ENCODE measurements at regions not wholly inside any gene's neighbourhood (a gene's known extent, or its start where the extent isn't known, plus 50 kb on each side); places are given as distances from the start of the nearest gene placed in this dataset.

GRCh38 chr5:82388181-82388580, 110.0 kb upstream of the RPS23 start:
- no peak overlapping the region for H3K4me3 ChIP-seq (ENCODE audit: low read depth, low read length)
- no peak for TF ChIP-seq CTCF (IDR thresholded peaks at IDR 0.05; ENCODE audit: borderline replicate concordance, insufficient read depth, low read depth, low read length)

DNA sequence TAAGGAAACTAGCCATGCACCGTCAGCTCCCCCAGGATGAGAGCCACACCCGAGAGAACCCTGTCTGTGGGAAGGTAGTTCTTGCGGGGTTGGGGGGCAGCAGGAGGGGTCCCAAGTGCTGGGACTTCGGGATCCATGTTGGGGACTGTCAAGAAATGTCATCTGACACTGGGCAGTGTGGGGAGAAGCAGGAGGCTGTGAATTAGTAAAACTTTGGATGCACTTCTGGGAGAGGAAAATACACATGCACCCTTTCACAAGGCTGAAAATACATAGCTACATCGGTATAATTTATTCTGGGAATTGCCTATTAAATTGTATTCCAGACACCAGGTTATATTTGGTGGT, 109.6 kb upstream of the RPS23 start:
- no peak overlapping the region for H3K4me3 ChIP-seq (ENCODE audit: low read depth, low read length)
- TF ChIP-seq CTCF (IDR thresholded peaks at IDR 0.05; ENCODE audit: borderline replicate concordance, insufficient read depth, low read depth, low read length) = no peak

DNA sequence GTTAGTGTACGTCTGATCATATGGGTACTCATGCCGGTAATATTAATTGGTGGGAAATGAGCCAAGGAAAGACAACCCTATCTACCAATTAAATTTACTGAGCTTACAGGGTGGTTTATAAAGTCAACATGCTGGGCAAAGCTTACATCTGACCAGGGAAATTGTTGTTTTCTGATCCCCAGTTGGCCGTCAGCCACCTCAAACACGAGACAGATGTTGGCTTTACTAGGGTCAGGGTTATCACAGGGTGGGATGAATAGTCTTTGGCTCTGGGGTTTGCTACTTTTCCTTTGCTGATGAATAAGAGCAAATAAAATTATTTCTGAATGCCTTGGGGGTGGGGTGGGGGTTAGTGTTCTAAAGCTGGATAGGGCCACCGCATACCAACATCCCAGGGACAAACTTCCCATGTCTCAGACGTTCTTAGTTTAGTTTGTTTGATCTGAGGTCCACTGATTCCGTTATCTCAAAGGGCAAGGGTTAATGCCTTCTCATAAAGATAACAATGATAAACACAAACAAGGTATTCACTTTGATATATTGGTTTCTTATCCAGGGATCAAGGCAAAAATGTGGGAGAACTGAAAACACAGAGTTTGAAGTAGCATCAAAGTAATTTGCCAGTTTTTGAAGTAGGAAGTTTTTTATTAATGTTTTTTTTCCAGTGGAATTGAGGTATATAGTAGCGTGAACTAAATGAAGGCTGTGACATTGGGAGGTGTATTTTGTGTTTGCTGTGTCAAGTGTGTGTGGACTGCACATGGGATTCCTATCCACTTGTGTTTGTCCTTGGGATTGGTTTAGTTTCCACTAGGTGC, 109.1 kb upstream of the RPS23 start:
- H3K4me3 ChIP-seq (ENCODE audit: low read depth, low read length) = no peak overlapping the region
- no peak for TF ChIP-seq CTCF (IDR thresholded peaks at IDR 0.05; ENCODE audit: borderline replicate concordance, insufficient read depth, low read depth, low read length)

DNA sequence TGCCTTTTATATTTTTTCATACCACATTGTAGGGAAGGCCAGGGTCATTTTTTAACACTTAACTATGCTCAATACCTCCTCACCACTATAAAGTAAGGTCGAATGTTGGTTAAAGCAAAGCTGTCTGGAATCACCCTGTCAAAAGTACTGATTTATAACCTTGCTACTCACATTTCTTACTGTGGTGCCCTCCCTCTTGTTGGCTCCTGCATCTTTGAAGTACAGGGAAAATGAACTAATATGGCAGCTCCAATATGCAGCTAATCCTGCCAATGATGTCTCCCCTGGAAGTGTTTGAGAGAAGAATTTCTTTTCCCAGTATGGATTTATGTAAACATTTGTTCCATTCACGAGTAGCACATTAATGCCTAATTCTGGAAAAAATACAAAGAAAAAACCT, 108.4 kb upstream of the RPS23 start:
- TF ChIP-seq CTCF (IDR thresholded peaks at IDR 0.05; ENCODE audit: borderline replicate concordance, insufficient read depth, low read depth, low read length) = no peak

GRCh38 chr5:82384034-82384750, 106.0 kb upstream of the RPS23 start:
- no peak for TF ChIP-seq CTCF (IDR thresholded peaks at IDR 0.05; ENCODE audit: borderline replicate concordance, insufficient read depth, low read depth, low read length)
- H3K4me3 ChIP-seq (ENCODE audit: low read depth, low read length) = no peak overlapping the region

More for the DNA sequence above, 108.4 kb upstream of the RPS23 start:
- H3K4me3 ChIP-seq (ENCODE audit: low read depth, low read length) = no peak overlapping the region

GRCh38 chr5:82381591-82381990, 103.4 kb upstream of the RPS23 start:
- no peak overlapping the region for H3K4me3 ChIP-seq (ENCODE audit: low read depth, low read length)
- no peak for TF ChIP-seq CTCF (IDR thresholded peaks at IDR 0.05; ENCODE audit: borderline replicate concordance, insufficient read depth, low read depth, low read length)

DNA sequence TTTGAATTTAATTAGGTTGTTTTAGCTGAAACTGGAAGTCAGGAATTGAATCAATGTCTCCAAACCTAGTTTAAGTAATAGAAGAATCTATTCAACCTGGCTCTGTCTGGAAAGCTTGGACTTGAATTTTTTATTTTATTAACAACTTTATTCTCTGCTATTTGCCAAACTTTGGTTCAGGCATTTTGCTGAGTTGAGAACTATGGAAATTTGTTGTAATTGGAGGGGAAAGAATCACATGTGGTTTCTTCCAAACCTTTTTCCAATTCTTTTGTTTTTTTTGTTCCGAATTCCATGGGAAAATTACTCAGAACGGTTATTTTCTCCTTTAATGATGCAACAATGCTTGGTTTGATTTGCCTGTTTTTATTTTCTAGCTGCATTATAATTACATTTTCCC, 98.2 kb upstream of the RPS23 start:
- no peak for TF ChIP-seq CTCF (IDR thresholded peaks at IDR 0.05; ENCODE audit: borderline replicate concordance, insufficient read depth, low read depth, low read length)
- H3K4me3 ChIP-seq (ENCODE audit: low read depth, low read length) = no peak overlapping the region

Measured in GM12875 (cell line).